ENCODE measurements at regions not wholly inside any gene's neighbourhood (a gene's known extent, or its start where the extent isn't known, plus 50 kb on each side); places are given as distances from the start of the nearest gene placed in this dataset.

DNA sequence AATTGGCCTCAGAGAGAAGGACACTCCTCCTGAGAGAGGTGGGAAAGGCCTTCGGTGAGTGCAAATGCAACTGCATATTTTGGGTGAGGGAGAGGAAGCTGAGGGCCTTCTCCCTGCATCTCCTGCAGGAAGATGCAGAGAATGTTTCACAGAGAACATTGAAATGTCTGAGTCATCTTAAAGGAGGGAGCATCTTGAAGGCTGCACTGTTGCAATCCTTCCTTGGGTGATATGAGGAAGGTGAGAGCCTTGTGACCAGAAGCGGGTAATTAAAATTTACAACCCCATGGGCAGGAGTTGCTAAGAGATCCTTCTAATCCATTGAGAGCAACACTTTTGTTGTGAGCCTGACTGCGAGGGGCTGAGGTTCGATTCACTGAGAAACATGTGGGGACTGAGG, 375.7 kb upstream of the MARCKS start:
- ATAC-seq (ENCODE audit: low FRiP score in 2 of 2) (no peak), DNase-seq (peak in 1 of 2 donors; percentile 23)
- WGBS, 2 donors: 85 to 86% methylated on average over 4 of the region's 4 CpGs
- no peaks in the 10 kb centered on the region for H3K27me3 ChIP-seq
- TF ChIP-seq EP300 (IDR thresholded peaks at IDR 0.05) (no peak), POLR2AphosphoS5 (IDR thresholded peaks at IDR 0.05) (no peak), CTCF (IDR thresholded peaks at IDR 0.05) (no peak), POLR2A (IDR thresholded peaks at IDR 0.05) (no peak)
- H3K27ac ChIP-seq: peak overlapping the region in 2 of 4 donors; percentile 37 to 65
- H3K4me1 ChIP-seq: no peaks in the 10 kb centered on the region
- no peaks in the 10 kb centered on the region for H3K36me3 ChIP-seq
- no peaks in the 10 kb centered on the region for H3K9me3 ChIP-seq
- no peak overlapping the region for H3K4me3 ChIP-seq

GRCh38 chr6:113481910-113482309, 375.2 kb upstream of the MARCKS start:
- TF ChIP-seq CTCF (IDR thresholded peaks at IDR 0.05): no peak
- TF ChIP-seq EP300 (IDR thresholded peaks at IDR 0.05): no peak
- no peak for TF ChIP-seq POLR2A (IDR thresholded peaks at IDR 0.05)
- no peak for TF ChIP-seq POLR2AphosphoS5 (IDR thresholded peaks at IDR 0.05)

GRCh38 chr6:113482771-113483170, 374.4 kb upstream of the MARCKS start:
- WGBS, 2 donors: 91% methylated on average over 3 of the region's 3 CpGs
- no peak for TF ChIP-seq CTCF (IDR thresholded peaks at IDR 0.05)
- DNase-seq: no peak

More at GRCh38 chr6:113481910-113482309, 375.2 kb upstream of the MARCKS start:
- Histone ChIP-seq H3K27me3 (no peaks in the 10 kb centered on the region), H3K36me3 (no peaks in the 10 kb centered on the region), H3K9me3 (no peaks in the 10 kb centered on the region), H3K27ac (peak overlapping the region in 2 of 4 donors; percentile 37 to 65), H3K4me1 (no peaks in the 10 kb centered on the region), H3K4me3 (no peak overlapping the region)
- ATAC-seq (ENCODE audit: low FRiP score in 2 of 2) (no peak), DNase-seq (no peak)

GRCh38 chr6:113486199-113486598, 370.9 kb upstream of the MARCKS start:
- ATAC-seq (ENCODE audit: low FRiP score in 2 of 2): peak in 1 of 2 donors; percentile 26
- Histone ChIP-seq H3K27me3 (no peaks in the 10 kb centered on the region), H3K27ac (peak overlapping the region in 1 of 4 donors; percentile 56), H3K36me3 (no peaks in the 10 kb centered on the region), H3K4me1 (no peaks in the 10 kb centered on the region), H3K9me3 (no peaks in the 10 kb centered on the region), H3K4me3 (no peak overlapping the region)
- peak in 1 of 2 donors; percentile 43 for DNase-seq
- TF ChIP-seq POLR2A (IDR thresholded peaks at IDR 0.05) (no peak), CTCF (IDR thresholded peaks at IDR 0.05) (no peak), POLR2AphosphoS5 (IDR thresholded peaks at IDR 0.05) (peak in 1 of 2 donors; percentile 44), EP300 (IDR thresholded peaks at IDR 0.05) (no peak)
- 41 to 63% methylated on average over 2 of the region's 2 CpGs for WGBS, 2 donors

More at GRCh38 chr6:113482771-113483170, 374.4 kb upstream of the MARCKS start:
- no peak for ATAC-seq (ENCODE audit: low FRiP score in 2 of 2)
- Histone ChIP-seq H3K4me1 (no peaks in the 10 kb centered on the region), H3K36me3 (no peaks in the 10 kb centered on the region), H3K27me3 (no peaks in the 10 kb centered on the region), H3K9me3 (no peaks in the 10 kb centered on the region), H3K4me3 (no peak overlapping the region), H3K27ac (no peak overlapping the region)

DNA sequence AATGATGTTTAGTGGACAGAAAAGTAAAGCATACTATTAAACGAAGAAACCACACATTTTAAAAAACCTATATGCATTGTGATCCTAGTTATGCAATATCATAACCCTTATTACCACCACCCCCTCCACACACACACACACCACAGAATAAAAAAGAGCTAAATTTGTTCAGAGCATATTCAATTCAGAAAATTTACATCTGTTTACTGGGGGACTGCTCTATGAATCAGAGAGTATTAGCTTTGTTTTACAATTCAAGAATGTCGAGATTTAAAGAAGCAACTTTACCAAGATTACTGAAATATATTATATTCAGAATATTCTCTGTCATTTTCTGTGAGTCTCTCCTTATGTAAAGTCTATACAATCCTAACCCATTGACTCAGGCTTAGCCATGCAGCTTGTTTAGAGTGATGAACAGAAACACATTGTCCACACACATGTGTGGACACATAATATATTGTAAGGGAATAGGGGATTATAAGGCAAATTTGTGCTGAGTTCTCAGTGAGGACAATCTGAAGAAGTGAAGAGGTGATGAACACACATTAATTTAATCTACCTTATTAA, 369.6 kb upstream of the MARCKS start:
- H3K36me3 ChIP-seq: no peaks in the 10 kb centered on the region
- no peak for TF ChIP-seq CTCF (IDR thresholded peaks at IDR 0.05)
- no peak for TF ChIP-seq POLR2A (IDR thresholded peaks at IDR 0.05)
- no peak for TF ChIP-seq POLR2AphosphoS5 (IDR thresholded peaks at IDR 0.05)
- no peak for TF ChIP-seq EP300 (IDR thresholded peaks at IDR 0.05)
- no peaks in the 10 kb centered on the region for H3K27me3 ChIP-seq
- no peaks in the 10 kb centered on the region for H3K4me1 ChIP-seq
- no peak overlapping the region for H3K4me3 ChIP-seq
- DNase-seq (no peak), ATAC-seq (ENCODE audit: low FRiP score in 2 of 2) (no peak)
- WGBS, 2 donors: 76 to 91% methylated on average over 2 of the region's 2 CpGs
- H3K9me3 ChIP-seq: no peaks in the 10 kb centered on the region
- H3K27ac ChIP-seq: no peak overlapping the region
